B cell (primary cell): ENCODE measurements at regions not wholly inside any gene's neighbourhood (a gene's known extent, or its start where the extent isn't known, plus 50 kb on each side); places are given as distances from the start of the nearest gene placed in this dataset.

Experiments
- CTCF ChIP-seq: fragments of 200-600 bp; IDR thresholded peaks from one replicate; pipeline ENCODE4 v1.8.0; 2022; ENCODE audit warnings: antibody characterized with exemption, mild to moderate bottlenecking
- EZH2 ChIP-seq: IDR thresholded peaks from 2 replicates; pipeline ENCODE4 v1.6.1; 2012; ENCODE audit warnings: borderline replicate concordance, low read depth, mild to moderate bottlenecking, moderate library complexity, low read length; ENCODE audit not compliant: insufficient read depth, poor library complexity, severe bottlenecking

- TF ChIP-seq CTCF (no peak), EZH2 (no peak)
Observed at GRCh38 chr2:228447266-228447915, 265.9 kb upstream of the SPHKAP start.
